Anterior cingulate cortex (tissue), 58 donors: ENCODE measurements at regions not wholly inside any gene's neighbourhood (a gene's known extent, or its start where the extent isn't known, plus 50 kb on each side); places are given as distances from the start of the nearest gene placed in this dataset.

Experiments used
- DNase-seq, 58 donors: peaks; one replicate each; lab custom pipeline; 2025; lab: John Stamatoyannopoulos, UW

GRCh38 chr6:166757232-166758135 lies 130.4 kb upstream of the RPS6KA2 start:
- DNase-seq: peak in 1 of 58 donors; percentile 25

- no peak for DNase-seq
Observed at GRCh38 chr6:166754218-166755030, 127.4 kb upstream of the RPS6KA2 start.

DNA sequence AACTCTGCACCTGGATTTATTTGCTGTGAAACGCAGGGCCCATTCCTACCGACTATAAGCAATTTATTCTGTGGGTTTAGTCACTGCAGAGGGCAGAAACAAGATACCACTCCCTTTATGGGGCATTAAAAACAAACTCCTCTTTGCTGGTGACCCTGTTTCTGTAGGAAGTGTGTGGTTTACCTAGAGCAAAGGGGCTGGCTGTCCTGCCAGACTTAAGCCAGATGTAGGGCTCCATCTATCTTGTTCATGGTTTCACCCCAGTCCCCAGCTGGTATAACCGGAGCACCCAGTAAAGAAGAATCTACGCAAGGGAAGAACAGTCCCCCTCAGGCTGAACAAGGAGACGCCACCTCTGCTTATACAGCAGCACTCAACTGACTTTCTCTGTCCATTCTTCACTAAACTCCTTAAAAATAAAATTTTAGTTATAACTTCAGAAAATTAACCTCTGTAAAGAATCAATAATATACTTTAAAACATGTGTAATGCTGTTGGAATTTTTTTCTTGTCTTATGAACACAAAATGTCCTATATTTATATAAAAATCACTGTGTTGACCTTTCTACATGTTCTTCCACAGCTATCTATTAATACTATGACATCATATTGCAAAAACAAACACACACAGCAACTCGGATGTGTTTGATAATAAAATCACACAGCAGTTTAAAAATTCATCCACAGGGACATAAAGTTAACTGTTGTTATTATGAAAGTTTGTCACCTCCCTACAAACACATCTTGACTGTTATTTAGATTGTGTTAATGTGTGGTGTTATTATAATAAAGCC lies 126.1 kb upstream of the RPS6KA2 start:
- DNase-seq: no peak

DNA sequence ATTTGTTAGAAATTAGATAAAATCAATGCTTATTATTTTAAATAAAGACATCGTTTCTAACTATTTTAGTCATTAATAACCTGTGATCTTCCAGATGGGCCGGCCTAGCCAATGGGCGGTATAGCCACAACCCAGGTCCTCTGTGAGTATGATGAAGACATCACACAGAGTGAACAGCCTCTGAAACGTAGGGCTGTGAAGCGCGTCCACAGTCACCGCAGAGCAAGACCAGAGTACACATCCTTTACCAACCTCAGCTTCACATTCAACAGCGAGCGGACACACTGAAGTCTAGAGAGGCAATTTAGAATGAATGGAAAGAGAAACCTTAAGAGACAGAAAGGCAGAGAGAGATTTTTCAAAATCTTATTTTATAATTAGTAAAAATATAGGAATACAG lies 125.0 kb upstream of the RPS6KA2 start:
- DNase-seq: no peak

GRCh38 chr6:166751051-166751595 lies 124.1 kb upstream of the RPS6KA2 start:
- no peak for DNase-seq

GRCh38 chr6:166750108-166750793 lies 123.2 kb upstream of the RPS6KA2 start:
- no peak for DNase-seq

DNA sequence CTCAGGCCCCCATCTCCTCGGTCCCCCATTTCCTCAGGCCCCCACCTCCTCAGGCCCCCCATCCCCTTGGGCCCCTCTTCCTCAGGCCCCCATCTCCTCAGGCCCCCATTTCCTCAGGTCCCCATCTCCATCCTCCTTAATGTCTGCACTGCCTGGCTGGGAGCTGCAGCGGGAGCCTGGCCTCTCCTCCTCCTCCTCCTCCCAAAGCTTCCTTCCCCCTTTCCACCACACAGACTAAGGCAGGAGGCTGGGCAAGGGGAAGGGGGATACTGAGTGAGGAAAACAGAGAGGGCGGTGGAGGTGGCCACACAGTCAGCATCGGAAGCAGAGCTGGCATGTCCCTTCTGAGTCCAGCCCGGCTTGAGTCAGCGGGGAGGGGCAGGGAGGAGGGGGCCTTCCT lies 122.6 kb upstream of the RPS6KA2 start:
- no peak for DNase-seq

GRCh38 chr6:166747644-166748595 lies 120.9 kb upstream of the RPS6KA2 start:
- DNase-seq: no peak

DNA sequence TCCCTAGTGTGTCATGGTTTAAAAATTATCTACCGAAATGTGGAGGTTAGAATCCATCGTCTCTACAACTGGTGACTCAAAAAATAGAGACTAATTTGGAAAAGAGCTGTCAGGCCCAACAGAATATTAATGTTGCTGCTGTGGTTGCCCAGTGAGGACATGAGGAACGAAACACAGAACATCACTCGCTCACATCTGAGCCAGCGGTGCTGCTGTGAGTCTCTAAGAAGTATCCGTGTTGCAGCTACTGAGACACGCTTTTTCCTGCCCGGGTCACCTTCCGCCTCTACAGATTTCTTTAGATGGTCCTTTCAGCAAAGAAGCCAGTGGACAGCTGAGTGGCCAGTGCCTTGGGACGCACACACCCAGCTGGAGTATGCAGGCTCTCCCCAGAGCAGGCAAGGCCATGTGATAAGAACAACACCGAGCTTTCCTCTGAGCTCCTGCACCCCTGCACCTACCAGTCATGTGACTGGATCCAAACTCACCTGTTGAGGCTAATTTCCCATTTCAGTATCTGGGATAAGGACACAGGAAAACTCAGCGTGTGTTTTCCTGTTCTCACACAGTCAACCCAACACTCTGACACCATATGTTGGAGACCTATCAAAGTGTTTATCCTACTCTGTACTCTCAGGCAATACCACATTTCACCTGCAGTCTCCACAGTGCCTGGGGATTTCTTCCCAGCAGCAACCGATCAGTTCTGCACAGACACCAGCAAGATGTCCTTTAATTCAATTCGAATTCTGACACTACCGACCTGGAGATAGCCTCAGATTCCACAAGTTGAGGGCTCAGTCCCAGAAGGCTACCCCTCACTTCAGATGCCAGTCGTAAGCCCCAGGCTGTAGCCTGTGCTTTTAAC lies 119.0 kb upstream of the RPS6KA2 start:
- DNase-seq: no peak

GRCh38 chr6:166744223-166745134 lies 117.4 kb upstream of the RPS6KA2 start:
- DNase-seq: no peak

DNA sequence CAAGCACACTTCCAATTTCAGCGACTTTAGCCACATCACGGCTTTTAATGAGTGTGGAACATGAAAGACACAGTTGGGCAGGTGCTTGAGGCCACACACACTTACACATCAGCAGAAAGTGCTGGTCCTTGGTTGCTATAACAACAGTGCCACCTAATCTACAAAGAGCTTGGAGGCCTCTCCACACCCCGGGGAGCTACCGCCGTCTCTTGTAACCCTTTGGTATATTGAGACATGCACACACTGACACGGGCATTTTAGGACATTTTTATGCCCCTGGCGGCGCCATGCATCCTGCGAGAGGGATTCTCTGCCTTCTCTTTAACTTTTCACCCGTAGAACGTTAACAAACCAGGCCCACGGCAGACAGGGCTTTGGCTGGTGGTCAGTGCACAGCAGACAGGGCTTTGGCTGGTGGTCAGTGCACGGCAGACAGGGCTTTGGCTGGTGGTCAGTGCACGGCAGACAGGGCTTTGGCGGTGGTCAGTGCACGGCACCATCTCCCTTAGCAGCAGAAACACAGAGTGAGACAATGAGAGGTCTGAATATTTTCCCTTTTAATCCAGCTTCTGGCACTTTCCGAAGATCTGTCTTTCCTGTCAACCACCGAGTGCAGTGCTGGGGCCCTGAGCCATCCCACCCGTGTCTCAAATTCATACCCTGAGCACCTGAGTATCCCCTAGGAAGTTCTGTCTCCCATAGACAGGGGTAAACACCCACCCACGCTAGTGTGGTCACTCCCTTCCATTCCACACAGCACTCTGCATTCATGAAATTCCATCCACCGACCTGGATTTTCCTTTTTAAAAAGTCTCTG lies 116.6 kb upstream of the RPS6KA2 start:
- peak in 2 of 58 donors; percentile 8 to 17 for DNase-seq

DNA sequence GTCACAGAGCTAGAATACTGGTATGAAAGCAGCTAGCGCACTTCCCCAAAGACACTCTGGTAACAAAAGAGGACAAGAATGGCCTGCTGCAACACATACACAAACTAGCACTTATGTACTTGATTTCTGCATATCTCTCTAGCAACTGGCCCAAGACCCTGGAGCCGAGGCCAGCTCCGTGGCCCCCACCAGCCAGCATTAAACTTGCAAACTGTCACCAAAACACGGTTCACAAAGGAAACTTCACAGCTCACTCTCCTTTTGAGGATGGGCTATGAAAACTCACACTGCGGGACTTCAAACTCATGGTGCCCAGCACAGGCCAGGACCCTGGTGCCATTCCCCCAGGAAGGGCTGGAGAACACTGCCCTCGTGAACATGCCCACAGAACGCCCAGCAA lies 115.9 kb upstream of the RPS6KA2 start:
- DNase-seq: no peak

DNA sequence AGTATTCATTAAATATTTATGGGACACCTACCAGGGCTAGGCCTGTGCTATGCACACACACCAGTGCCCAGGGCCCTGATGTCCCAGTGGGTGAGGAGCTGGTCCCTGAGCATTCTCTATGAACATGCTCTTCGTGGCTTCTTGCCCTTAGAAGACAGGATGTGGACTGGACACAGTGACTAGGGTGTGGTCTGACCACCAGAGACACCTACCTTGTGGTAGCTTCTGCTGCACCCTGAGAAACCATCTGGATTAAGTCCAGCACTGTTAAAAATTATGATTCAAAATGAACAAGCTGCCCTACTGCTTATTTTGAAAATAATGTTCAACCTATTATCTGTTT lies 112.9 kb upstream of the RPS6KA2 start:
- DNase-seq: no peak

DNA sequence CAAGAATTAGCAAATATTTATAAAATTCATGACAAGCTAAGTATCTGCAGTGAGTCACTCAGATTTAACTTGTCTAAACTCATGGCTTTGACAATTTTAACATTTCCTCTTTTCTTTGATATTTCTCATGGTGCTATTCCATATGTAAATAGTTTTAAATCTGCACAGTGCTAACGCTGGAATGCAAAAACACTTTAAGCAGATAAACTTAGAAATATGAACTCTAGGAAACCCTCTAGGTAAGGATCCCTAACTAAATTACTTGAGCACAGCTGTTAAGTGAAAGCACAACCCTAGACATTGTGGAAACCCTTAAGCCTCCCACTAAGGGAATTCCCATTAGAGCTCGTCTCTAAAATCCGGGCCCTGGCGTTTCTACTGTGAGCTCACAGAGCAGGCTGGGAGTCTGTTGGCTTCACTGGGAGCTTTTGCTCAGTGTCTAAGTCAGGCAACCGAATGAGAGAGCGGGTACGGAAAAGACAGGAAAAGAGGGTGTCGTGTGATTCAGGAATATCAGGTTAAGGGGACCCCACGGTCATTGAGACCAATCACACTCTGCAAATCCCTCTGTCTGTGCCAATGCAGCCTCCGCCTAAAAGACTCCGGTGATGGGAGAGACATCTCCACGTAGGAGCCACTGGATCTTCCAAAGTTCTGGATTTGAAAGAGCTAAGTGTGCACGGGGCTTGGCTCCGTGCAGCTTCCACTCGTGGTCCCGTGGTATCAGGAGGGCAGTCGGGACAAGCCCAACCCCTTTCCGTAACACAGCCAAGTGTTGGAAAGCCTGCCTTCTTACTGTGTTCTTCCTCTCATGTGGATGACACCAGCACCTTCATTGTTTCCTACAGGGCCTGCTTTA lies 112.3 kb upstream of the RPS6KA2 start:
- no peak for DNase-seq
